Kidney (tissue), 13 donors: ENCODE measurements at regions not wholly inside any gene's neighbourhood (a gene's known extent, or its start where the extent isn't known, plus 50 kb on each side); places are given as distances from the start of the nearest gene placed in this dataset.

Experiments used
- DNase-seq, 5 donors: peaks; one replicate each; pipeline ENCODE4 v3.0.0-alpha.2; 2013 to 2020
- FAIRE-seq: peaks from 2 replicates; lab custom pipeline; 2012; peaks lifted over from hg19 to GRCh38; lab: Jason Lieb, UNC
- H3K27ac ChIP-seq, 2 donors: one replicate each; pipeline ENCODE4 v1.7.0; 2013; ENCODE audit warnings: low read depth in 2 of 2, low read length in 2 of 2, inconsistent platforms in 1 of 2
- H3K27me3 ChIP-seq: one replicate; pipeline ENCODE4 v1.7.1; 2013; ENCODE audit warnings: low read length, inconsistent platforms; ENCODE audit not compliant: control insufficient read depth, insufficient read depth
- H3K36me3 ChIP-seq, 3 donors: one replicate each; pipeline versions ENCODE4 v1.7.0 to v1.7.1; 2013; ENCODE audit warnings: low read length in 3 of 3, control low read depth in 1 of 3, inconsistent platforms in 1 of 3; ENCODE audit not compliant: insufficient read depth in 3 of 3, control insufficient read depth in 2 of 3
- H3K4me1 ChIP-seq, 3 donors: one replicate each; pipeline versions ENCODE4 v1.7.0 to v1.7.1; 2013; ENCODE audit warnings: low read length in 3 of 3, inconsistent platforms in 1 of 3, low read depth in 1 of 3; ENCODE audit not compliant: control insufficient read depth in 2 of 3, insufficient read depth in 2 of 3
- H3K4me3 ChIP-seq, 3 donors: one replicate each; pipeline versions ENCODE4 v1.7.0 to v1.8.1; 2013; ENCODE audit warnings: low read length in 3 of 3, control low read depth in 1 of 3, inconsistent platforms in 1 of 3
- H3K9ac ChIP-seq, 3 donors: one replicate each; pipeline versions ENCODE4 v1.7.0 to v1.7.1; 2013; ENCODE audit warnings: low read length in 3 of 3, control low read depth in 1 of 3, inconsistent platforms in 1 of 3
- H3K9me3 ChIP-seq, 3 donors: one replicate each; pipeline versions ENCODE4 v1.7.0 to v1.7.1; 2013; ENCODE audit warnings: low read length in 3 of 3, control low read depth in 1 of 3, inconsistent platforms in 1 of 3; ENCODE audit not compliant: control insufficient read depth in 2 of 3, insufficient read depth in 1 of 3
- CTCF ChIP-seq: IDR thresholded peaks from 3 replicates; pipeline ENCODE4 v1.5.1; 2012; ENCODE audit warnings: mild to moderate bottlenecking, moderate library complexity, borderline replicate concordance; ENCODE audit not compliant: insufficient read depth; ENCODE audit errors: extremely low read depth
- intact Hi-C: fragments of 100-400 bp; cut with DNase I; formaldehyde crosslinking; loops from one replicate; pipeline ENCODE4 v1.11.1; 2022
- donor health status: control.
- donor health status: control.
- donor health status: control.
- donor health status: control.
- donor health status: control.
- donor health status: DM: yes; HTN: yes; CAD: no.
- donor health status: Normal renal cell carcinoma (clear cell type).

- FAIRE-seq = no peak
- Histone ChIP-seq H3K9ac (no peak overlapping the region), H3K4me1 (no peaks in the 10 kb centered on the region), H3K9me3 (no peaks in the 10 kb centered on the region), H3K27ac (no peak overlapping the region), H3K27me3 (no peaks in the 10 kb centered on the region), H3K36me3 (no peaks in the 10 kb centered on the region), H3K4me3 (no peak overlapping the region)
- intact Hi-C loops = no loop called here
- peak in 1 of 5 donors; percentile 39 for DNase-seq
- TF ChIP-seq CTCF = no peak
Observed at GRCh38 chr9:108207561-108208165, 648.1 kb downstream of the ACTL7B start.

GRCh38 chr9:108205276-108205675, 650.5 kb downstream of the ACTL7B start:
- DNase-seq = no peak
- Histone ChIP-seq H3K27me3 (no peaks in the 10 kb centered on the region), H3K36me3 (no peaks in the 10 kb centered on the region), H3K4me1 (no peaks in the 10 kb centered on the region), H3K27ac (no peak overlapping the region), H3K9me3 (no peaks in the 10 kb centered on the region), H3K9ac (no peak overlapping the region), H3K4me3 (no peak overlapping the region)
- FAIRE-seq = no peak
- intact Hi-C loops = no loop called here
- TF ChIP-seq CTCF = no peak

- no peak for TF ChIP-seq CTCF
- no peak for FAIRE-seq
- H3K4me1 ChIP-seq = no peaks in the 10 kb centered on the region
- H3K9me3 ChIP-seq = peaks cover 0 to 2% (median 0%) of the 10 kb centered on the region in 3 donors
- no peak overlapping the region for H3K4me3 ChIP-seq
- no peaks in the 10 kb centered on the region for H3K36me3 ChIP-seq
- H3K27ac ChIP-seq = no peak overlapping the region
- no peak overlapping the region for H3K9ac ChIP-seq
- no peak for DNase-seq
- no peaks in the 10 kb centered on the region for H3K27me3 ChIP-seq
- intact Hi-C loops = no loop called here
Observed at GRCh38 chr9:108197899-108198298, 657.9 kb downstream of the ACTL7B start.

- Histone ChIP-seq H3K9me3 (peaks cover 0 to 2% (median 0%) of the 10 kb centered on the region in 3 donors), H3K4me3 (no peak overlapping the region), H3K36me3 (no peaks in the 10 kb centered on the region), H3K27me3 (no peaks in the 10 kb centered on the region), H3K9ac (no peak overlapping the region), H3K27ac (no peak overlapping the region), H3K4me1 (no peaks in the 10 kb centered on the region)
- intact Hi-C loops = no loop called here
- no peak for TF ChIP-seq CTCF
- DNase-seq (no peak), FAIRE-seq (no peak)
Observed at GRCh38 chr9:108197008-108197365, 658.8 kb downstream of the ACTL7B start.
